Body of pancreas (tissue), 4 donors: ENCODE measurements at regions not wholly inside any gene's neighbourhood (a gene's known extent, or its start where the extent isn't known, plus 50 kb on each side); places are given as distances from the start of the nearest gene placed in this dataset.

Experiments used
- POLR2A ChIP-seq, 3 donors: fragments of 450-650 bp; IDR thresholded peaks; one replicate each; pipeline ENCODE4 v1.6.1; 2016; ENCODE audit warnings: antibody characterized with exemption in 3 of 3, mild to moderate bottlenecking in 2 of 3
- TF ChIP-seq, protein P1 (sequence below), 7 experiments: fragments of 450-650 bp in 4 of 7; fragments of 200-600 bp in 3 of 7; sonication (generic) in 3 of 7; IDR thresholded peaks; one replicate each; pipeline ENCODE4 v1.5.1; 2016 to 2019; ENCODE audit warnings: antibody characterized with exemption in 7 of 7

DNA sequence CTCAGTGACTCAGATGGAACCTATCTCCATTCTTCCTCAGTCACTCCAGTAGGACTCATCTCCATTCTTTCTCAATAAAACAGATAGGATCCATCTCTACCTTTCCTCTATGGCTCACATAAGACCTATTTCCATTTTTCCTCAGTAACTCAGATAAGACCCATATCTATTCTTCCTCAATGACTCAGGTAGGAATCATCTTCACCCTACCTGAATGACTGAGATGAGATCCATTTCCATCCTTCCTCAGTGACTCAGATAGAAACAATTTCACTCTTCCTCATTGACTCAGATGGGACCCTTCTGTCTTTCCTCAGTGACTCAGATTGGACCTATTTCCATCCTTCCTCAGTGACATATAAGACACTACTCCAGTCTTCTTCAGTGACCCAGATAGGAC lies 165.1 kb downstream of the FBXO4 start:
- TF ChIP-seq POLR2A (IDR thresholded peaks at IDR 0.05) = no peak
- TF ChIP-seq, protein P1, sequence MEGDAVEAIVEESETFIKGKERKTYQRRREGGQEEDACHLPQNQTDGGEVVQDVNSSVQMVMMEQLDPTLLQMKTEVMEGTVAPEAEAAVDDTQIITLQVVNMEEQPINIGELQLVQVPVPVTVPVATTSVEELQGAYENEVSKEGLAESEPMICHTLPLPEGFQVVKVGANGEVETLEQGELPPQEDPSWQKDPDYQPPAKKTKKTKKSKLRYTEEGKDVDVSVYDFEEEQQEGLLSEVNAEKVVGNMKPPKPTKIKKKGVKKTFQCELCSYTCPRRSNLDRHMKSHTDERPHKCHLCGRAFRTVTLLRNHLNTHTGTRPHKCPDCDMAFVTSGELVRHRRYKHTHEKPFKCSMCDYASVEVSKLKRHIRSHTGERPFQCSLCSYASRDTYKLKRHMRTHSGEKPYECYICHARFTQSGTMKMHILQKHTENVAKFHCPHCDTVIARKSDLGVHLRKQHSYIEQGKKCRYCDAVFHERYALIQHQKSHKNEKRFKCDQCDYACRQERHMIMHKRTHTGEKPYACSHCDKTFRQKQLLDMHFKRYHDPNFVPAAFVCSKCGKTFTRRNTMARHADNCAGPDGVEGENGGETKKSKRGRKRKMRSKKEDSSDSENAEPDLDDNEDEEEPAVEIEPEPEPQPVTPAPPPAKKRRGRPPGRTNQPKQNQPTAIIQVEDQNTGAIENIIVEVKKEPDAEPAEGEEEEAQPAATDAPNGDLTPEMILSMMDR (IDR thresholded peaks at IDR 0.05) = no peak
